ENCODE measurements at regions not wholly inside any gene's neighbourhood (a gene's known extent, or its start where the extent isn't known, plus 50 kb on each side); places are given as distances from the start of the nearest gene placed in this dataset.

GRCh38 chr12:127687181-127687580 lies 579.8 kb upstream of the TMEM132C start:
- TF ChIP-seq POLR2AphosphoS5 (IDR thresholded peaks at IDR 0.05) (no peak), POLR2A (IDR thresholded peaks at IDR 0.05) (no peak), EP300 (IDR thresholded peaks at IDR 0.05) (no peak)
- TF ChIP-seq, protein P1, sequence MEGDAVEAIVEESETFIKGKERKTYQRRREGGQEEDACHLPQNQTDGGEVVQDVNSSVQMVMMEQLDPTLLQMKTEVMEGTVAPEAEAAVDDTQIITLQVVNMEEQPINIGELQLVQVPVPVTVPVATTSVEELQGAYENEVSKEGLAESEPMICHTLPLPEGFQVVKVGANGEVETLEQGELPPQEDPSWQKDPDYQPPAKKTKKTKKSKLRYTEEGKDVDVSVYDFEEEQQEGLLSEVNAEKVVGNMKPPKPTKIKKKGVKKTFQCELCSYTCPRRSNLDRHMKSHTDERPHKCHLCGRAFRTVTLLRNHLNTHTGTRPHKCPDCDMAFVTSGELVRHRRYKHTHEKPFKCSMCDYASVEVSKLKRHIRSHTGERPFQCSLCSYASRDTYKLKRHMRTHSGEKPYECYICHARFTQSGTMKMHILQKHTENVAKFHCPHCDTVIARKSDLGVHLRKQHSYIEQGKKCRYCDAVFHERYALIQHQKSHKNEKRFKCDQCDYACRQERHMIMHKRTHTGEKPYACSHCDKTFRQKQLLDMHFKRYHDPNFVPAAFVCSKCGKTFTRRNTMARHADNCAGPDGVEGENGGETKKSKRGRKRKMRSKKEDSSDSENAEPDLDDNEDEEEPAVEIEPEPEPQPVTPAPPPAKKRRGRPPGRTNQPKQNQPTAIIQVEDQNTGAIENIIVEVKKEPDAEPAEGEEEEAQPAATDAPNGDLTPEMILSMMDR (IDR thresholded peaks at IDR 0.05): no peak

Data from stomach (tissue), 4 donors.